HepG2 (cell line): ENCODE measurements at regions not wholly inside any gene's neighbourhood (a gene's known extent, or its start where the extent isn't known, plus 50 kb on each side); places are given as distances from the start of the nearest gene placed in this dataset.

ENCODE experiments used
- ATAC-seq: fragments of 200-7000 bp; cut with Tn5 transposase; 3 replicates; pipeline ENCODE4 v1.9.1; 2020; ENCODE audit warnings: mild to moderate bottlenecking, moderate library complexity
- BruUV-seq: library from RNA; stranded (reverse); fragments of 400-500 nt; replicated peaks from 2 replicates; lab custom pipeline; 2021; lab: Mats Ljungman, UMichigan
- CTCF ChIA-PET: fragments of 300-600 bp; formaldehyde crosslinking; extraction: SDS; loops from one replicate; lab custom pipeline; 2021; ENCODE audit warnings: low total read pairs, inconsistent platforms, low intra/inter-chr PET ratio; lab: Yijun Ruan, JAX
- POLR2A ChIA-PET: fragments of 350-600 bp; sonication (Branson Sonifier 250); formaldehyde crosslinking; loops from one replicate; lab custom pipeline; 2020; ENCODE audit warnings: antibody characterized with exemption, inconsistent platforms; lab: Yijun Ruan, JAX
- DNase-seq: peaks from one replicate; pipeline ENCODE4 v3.0.0-alpha.2; 2015; ENCODE audit warnings: low spot score
- FAIRE-seq: peaks from 3 replicates; lab custom pipeline; 2011; peaks lifted over from hg19 to GRCh38; lab: Jason Lieb, UNC
- H2AFZ ChIP-seq: one replicate; pipeline ENCODE4 v1.6.1; 2011; ENCODE audit warnings: low read length, inconsistent platforms
- H3K27ac ChIP-seq: fragments of 300-600 bp; 3 replicates; pipeline ENCODE4 v1.8.0; 2011; ENCODE audit warnings: mixed run types, mild to moderate bottlenecking, mixed read lengths, low read length, inconsistent platforms; ENCODE audit not compliant: insufficient read depth; ENCODE audit errors: extremely low read length
- H3K27me3 ChIP-seq, 2 experiments: fragments of 200-600 bp in 1 of 2; 2 replicates in 1 of 2; 3 replicates in 1 of 2; pipeline versions ENCODE4 v1.6.0 to v1.8.0; 2011; ENCODE audit warnings: low read length in 2 of 2, mild to moderate bottlenecking in 2 of 2, moderate library complexity in 2 of 2, inconsistent platforms in 1 of 2; ENCODE audit not compliant: insufficient read depth in 2 of 2, control insufficient read depth in 1 of 2
- H3K36me3 ChIP-seq, 2 experiments: fragments of 200-600 bp in 1 of 2; replicated peaks in 1 of 2; 2 replicates in 1 of 2; 3 replicates in 1 of 2; pipeline versions ENCODE4 v1.5.1 to v1.8.0; 2011; ENCODE audit warnings: low read length in 2 of 2, inconsistent platforms in 1 of 2; ENCODE audit not compliant: insufficient read depth in 2 of 2, control insufficient read depth in 1 of 2
- H3K4me1 ChIP-seq: 2 replicates; pipeline ENCODE4 v1.5.1; 2012; ENCODE audit warnings: low read length, inconsistent platforms; ENCODE audit not compliant: insufficient read depth
- H3K4me2 ChIP-seq: 2 replicates; pipeline ENCODE4 v1.6.0; 2011; ENCODE audit warnings: low read depth, low read length, inconsistent platforms
- H3K4me3 ChIP-seq, 3 experiments: fragments of 200-600 bp in 1 of 3; sonication (generic), shearing (Covaris generic) in 1 of 3; replicated peaks in 1 of 3; 2 replicates each; pipeline ENCODE4 v1.5.1; 2011 to 2016; ENCODE audit warnings: low read length in 3 of 3, inconsistent platforms in 2 of 3, low read depth in 2 of 3, mild to moderate bottlenecking in 2 of 3, control low read depth in 1 of 3, mixed read lengths in 1 of 3; ENCODE audit not compliant: insufficient read depth in 1 of 3
- H3K79me2 ChIP-seq: one replicate; pipeline ENCODE4 v1.6.1; 2011; ENCODE audit warnings: low read length, inconsistent platforms; ENCODE audit not compliant: insufficient read depth
- H3K9ac ChIP-seq: 2 replicates; pipeline ENCODE4 v1.6.0; 2011; ENCODE audit warnings: mild to moderate bottlenecking, low read depth, low read length, inconsistent platforms; ENCODE audit not compliant: insufficient read depth
- H3K9me3 ChIP-seq: 2 replicates; pipeline ENCODE4 v1.5.1; 2012; ENCODE audit warnings: mild to moderate bottlenecking, low read length
- H4K20me1 ChIP-seq: 2 replicates; pipeline ENCODE4 v1.6.0; 2011; ENCODE audit warnings: inconsistent platforms, mild to moderate bottlenecking, low read length, moderate library complexity; ENCODE audit not compliant: insufficient read depth
- CBX1 ChIP-seq: IDR thresholded peaks from one replicate; pipeline ENCODE4 v1.6.1; 2016; ENCODE audit warnings: antibody characterized with exemption, low read depth
- MYPOP ChIP-seq: sonication (generic); formaldehyde crosslinking; IDR thresholded peaks from 2 replicates; pipeline ENCODE4 v1.8.1; 2023; ENCODE audit warnings: mild to moderate bottlenecking, moderate library complexity, missing genetic modification reagents
- SYNCRIP ChIP-seq: fragments of 200-400 bp; formaldehyde crosslinking; IDR thresholded peaks from 2 replicates; pipeline ENCODE4 v1.6.1; 2018; ENCODE audit warnings: mild to moderate bottlenecking, low read depth, low read length; ENCODE audit not compliant: insufficient read depth
- ZNF598 ChIP-seq: sonication (generic); formaldehyde crosslinking; IDR thresholded peaks from 2 replicates; pipeline ENCODE4 v1.5.1; 2020; ENCODE audit warnings: mild to moderate bottlenecking, missing genetic modification reagents, borderline replicate concordance
- ZNF674 ChIP-seq: sonication (generic); formaldehyde crosslinking; IDR thresholded peaks from 2 replicates; pipeline ENCODE4 v1.5.0; 2020; ENCODE audit warnings: low read depth, mild to moderate bottlenecking, missing genetic modification reagents
- ZNF691 ChIP-seq: sonication (generic); formaldehyde crosslinking; IDR thresholded peaks from 2 replicates; pipeline ENCODE4 v1.4.0; 2020; ENCODE audit warnings: missing genetic modification reagents, low read depth, mild to moderate bottlenecking, borderline replicate concordance
- ZNF740 ChIP-seq: sonication (generic); formaldehyde crosslinking; IDR thresholded peaks from 2 replicates; pipeline ENCODE4 v1.4.0; 2020; ENCODE audit warnings: missing genetic modification reagents
- WGBS: methylation state at CpG from one replicate; pipeline ENCODE4 v1.1.6; 2017; ENCODE audit warnings: low lambda C conversion rate; 5-methylcytosine and 5-hydroxymethylcytosine counted together
- in situ Hi-C: cut with HindIII; loops from 2 replicates; pipeline ENCODE4 v1.10.0; 2017; ENCODE audit warnings: low pct_unique_long_range_greater_than_20kb; ENCODE audit not compliant: extremely low pct_ligation_motif_present
- intact Hi-C: fragments of 100-400 bp; cut with micrococcal nuclease; formaldehyde crosslinking; loops from one replicate; pipeline ENCODE4 v1.10.0; 2022; ENCODE audit not compliant: unreplicated experiment
- TF ChIP-seq, protein P1 (sequence below): sonication (generic); formaldehyde crosslinking; IDR thresholded peaks from 2 replicates; pipeline ENCODE4 v1.8.0; 2023; ENCODE audit warnings: mild to moderate bottlenecking, missing genetic modification reagents
- TF ChIP-seq, protein P2 (sequence below): sonication (generic); formaldehyde crosslinking; IDR thresholded peaks from 2 replicates; pipeline ENCODE4 v1.4.0; 2020; ENCODE audit warnings: low read depth, mild to moderate bottlenecking, missing genetic modification reagents

- no peak overlapping the region for H2AFZ ChIP-seq
- H3K4me1 ChIP-seq = no peaks in the 10 kb centered on the region
- BruUV-seq = no TSS peak
- in situ Hi-C loops (no loop called here), intact Hi-C loops (no loop called here)
- H3K4me2 ChIP-seq = no peak overlapping the region
- no peaks in the 10 kb centered on the region for H3K9me3 ChIP-seq
- H4K20me1 ChIP-seq = no peaks in the 10 kb centered on the region
- ATAC-seq (no peak), FAIRE-seq (no peak), DNase-seq (no peak)
- H3K79me2 ChIP-seq = no peaks in the 10 kb centered on the region
- no peak overlapping the region for H3K9ac ChIP-seq
- 39% methylated on average over 5 of the region's 5 CpGs for whole genome bisulfite sequencing
- H3K27me3 ChIP-seq = no peaks in the 10 kb centered on the region
- ChIA-PET POLR2A (no interaction called here), CTCF (no interaction called here)
- no peaks in the 10 kb centered on the region for H3K36me3 ChIP-seq
- no peak for TF ChIP-seq ZNF674 (CRISPR knock-in tag)
- TF ChIP-seq MYPOP (CRISPR knock-in tag) = no peak
- no peak for TF ChIP-seq CBX1
- TF ChIP-seq, protein P1, sequence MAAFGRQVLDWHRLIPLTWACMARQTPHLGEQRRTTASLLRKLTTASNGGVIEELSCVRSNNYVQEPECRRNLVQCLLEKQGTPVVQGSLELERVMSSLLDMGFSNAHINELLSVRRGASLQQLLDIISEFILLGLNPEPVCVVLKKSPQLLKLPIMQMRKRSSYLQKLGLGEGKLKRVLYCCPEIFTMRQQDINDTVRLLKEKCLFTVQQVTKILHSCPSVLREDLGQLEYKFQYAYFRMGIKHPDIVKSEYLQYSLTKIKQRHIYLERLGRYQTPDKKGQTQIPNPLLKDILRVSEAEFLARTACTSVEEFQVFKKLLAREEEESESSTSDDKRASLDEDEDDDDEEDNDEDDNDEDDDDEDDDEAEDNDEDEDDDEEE (CRISPR knock-in tag) = no peak
- no peak for TF ChIP-seq ZNF598
- TF ChIP-seq, protein P2, sequence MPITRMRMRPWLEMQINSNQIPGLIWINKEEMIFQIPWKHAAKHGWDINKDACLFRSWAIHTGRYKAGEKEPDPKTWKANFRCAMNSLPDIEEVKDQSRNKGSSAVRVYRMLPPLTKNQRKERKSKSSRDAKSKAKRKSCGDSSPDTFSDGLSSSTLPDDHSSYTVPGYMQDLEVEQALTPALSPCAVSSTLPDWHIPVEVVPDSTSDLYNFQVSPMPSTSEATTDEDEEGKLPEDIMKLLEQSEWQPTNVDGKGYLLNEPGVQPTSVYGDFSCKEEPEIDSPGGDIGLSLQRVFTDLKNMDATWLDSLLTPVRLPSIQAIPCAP = no peak
- TF ChIP-seq ZNF691 (CRISPR knock-in tag) = no peak
- no peak for TF ChIP-seq ZNF740 (CRISPR knock-in tag)
- TF ChIP-seq SYNCRIP = no peak
- H3K4me3 ChIP-seq = no peak overlapping the region
- no peak overlapping the region for H3K27ac ChIP-seq
Observed at GRCh38 chr12:68557011-68557730, 53.5 kb upstream of the RAP1B start.
